ENCODE measurements at regions not wholly inside any gene's neighbourhood (a gene's known extent, or its start where the extent isn't known, plus 50 kb on each side); places are given as distances from the start of the nearest gene placed in this dataset.

GRCh38 chr14:31943217-31943799 lies 133.8 kb upstream of the ARHGAP5 start:
- H2BK20ac ChIP-seq (ENCODE audit: low read depth, low read length), result no peak overlapping the region
- H3K79me1 ChIP-seq (ENCODE audit: low read depth in 1 of 2, low read length in 2 of 2), result no peaks in the 10 kb centered on the region
- H3K18ac ChIP-seq (ENCODE audit: low read depth, low read length), result no peak overlapping the region
- in situ Hi-C loops (cut with MboI; ENCODE audit: low sequenced_read_pairs) (loop anchor here (25.0 kb wide), 1 partner anchor 294 kb away; no protein-coding TSS in a partner anchor), dilution Hi-C loops (cut with HindIII; ENCODE audit: low sequenced_read_pairs, unreplicated experiment) (no loop called here), intact Hi-C loops (cut with micrococcal nuclease) (no loop called here)
- no CpG with 5 or more reads among the region's 5 CpGs for WGBS, 2 experiments (ENCODE audit: extremely low coverage in 2 of 2, insufficient read length in 1 of 2)
- H4K20me1 ChIP-seq (ENCODE audit: insufficient read depth, low read length), result no peaks in the 10 kb centered on the region
- H3K4me3 ChIP-seq (ENCODE audit: insufficient read depth, low read depth, low read length), result no peak overlapping the region
- H3K27me3 ChIP-seq (ENCODE audit: control insufficient read depth, insufficient read depth, low read length), result peaks cover 7% of the 10 kb centered on the region
- no peak overlapping the region for H2AK5ac ChIP-seq (ENCODE audit: low read depth, low read length)
- H2AFZ ChIP-seq (replicated peaks; ENCODE audit: low read length, poor library complexity), result no peak overlapping the region
- ChIA-PET POLR2A (ENCODE audit: unreplicated experiment) (no interaction called here), CTCF (no interaction called here)
- no peak overlapping the region for H3K56ac ChIP-seq (ENCODE audit: extremely low read depth, insufficient read depth, low read length)
- H3K23ac ChIP-seq (ENCODE audit: low read depth, low read length), result no peak overlapping the region
- no peak for ATAC-seq (ENCODE audit: low read depth)
- no peak overlapping the region for H2AK9ac ChIP-seq (replicated peaks; ENCODE audit: low read depth, low read length, poor library complexity)
- DNase-seq, result no peak
- no peaks in the 10 kb centered on the region for H3K9me3 ChIP-seq (ENCODE audit: control insufficient read depth, insufficient read depth, low read length)
- no peak overlapping the region for H4K91ac ChIP-seq (ENCODE audit: insufficient read depth, low read depth, low read length)
- H3K4me1 ChIP-seq (ENCODE audit: control insufficient read depth, insufficient read depth, low read length), result 0 out of 2 replicates have a peak, but pooled peaks cover 3% of the 10 kb centered on the region
- no peak overlapping the region for H3K14ac ChIP-seq (replicated peaks; ENCODE audit: low read depth, low read length)
- H3K9ac ChIP-seq (ENCODE audit: low read depth, low read length), result no peak overlapping the region
- H2BK120ac ChIP-seq (ENCODE audit: low read depth, low read length), result no peak overlapping the region
- 0 out of 2 replicates have a peak, but pooled peaks cover 4% of the 10 kb centered on the region for H3K9me1 ChIP-seq (ENCODE audit: insufficient read depth, low read length)
- H2BK15ac ChIP-seq (ENCODE audit: low read depth, low read length), result no peak overlapping the region
- H3K36me3 ChIP-seq (ENCODE audit: control insufficient read depth, insufficient read depth, low read length), result no peaks in the 10 kb centered on the region
- H2BK5ac ChIP-seq (ENCODE audit: low read depth, low read length, poor library complexity, severe bottlenecking), result no peak overlapping the region
- no peak overlapping the region for H3K4me2 ChIP-seq (ENCODE audit: low read depth, low read length)
- H4K5ac ChIP-seq (ENCODE audit: low read depth, low read length), result no peak overlapping the region
- no TSS peak for BruUV-seq (replicated peaks)
- H3K27ac ChIP-seq (ENCODE audit: insufficient read depth, low read length), result no peak overlapping the region
- TF ChIP-seq BHLHE40 (IDR thresholded peaks at IDR 0.05; ENCODE audit: low read depth, low read length), result no peak
- no peak for TF ChIP-seq NFE2L2 (IDR thresholded peaks at IDR 0.05; ENCODE audit: low read depth, low read length)
- TF ChIP-seq RCOR1 (IDR thresholded peaks at IDR 0.05; ENCODE audit: insufficient replicate concordance, low read length), result no peak
- TF ChIP-seq MXI1 (IDR thresholded peaks at IDR 0.05; ENCODE audit: borderline replicate concordance, low read depth, low read length), result no peak
- TF ChIP-seq MAFK (IDR thresholded peaks at IDR 0.05; ENCODE audit: low read depth, low read length), result no peak
- no peak for TF ChIP-seq USF2 (IDR thresholded peaks at IDR 0.05; ENCODE audit: low read depth, low read length)
- no peak for TF ChIP-seq CEBPB (IDR thresholded peaks at IDR 0.05; ENCODE audit: low read depth, low read length)
- no peak for TF ChIP-seq POLR2A (IDR thresholded peaks at IDR 0.05; ENCODE audit: low read depth, low read length)
- TF ChIP-seq CHD1 (IDR thresholded peaks at IDR 0.05; ENCODE audit: low read depth, low read length), result no peak
- TF ChIP-seq FOS (IDR thresholded peaks at IDR 0.05; ENCODE audit: low read depth, low read length), result no peak
- no peak for TF ChIP-seq ELK1 (IDR thresholded peaks at IDR 0.05; ENCODE audit: borderline replicate concordance, low read depth, low read length)
- TF ChIP-seq RAD21 (IDR thresholded peaks at IDR 0.05; ENCODE audit: low read length), result no peak
- TF ChIP-seq CTCF (conservative IDR thresholded peaks at IDR 0.05; ENCODE audit: low read depth, low read length), result no peak
- no peak for TF ChIP-seq RFX5 (IDR thresholded peaks at IDR 0.05; ENCODE audit: low read depth, low read length)
- TF ChIP-seq MAZ (IDR thresholded peaks at IDR 0.05; ENCODE audit: borderline replicate concordance, low read depth, low read length), result no peak
- TF ChIP-seq SMC3 (IDR thresholded peaks at IDR 0.05; ENCODE audit: low read depth, low read length), result no peak
- no peak overlapping the region for H4K8ac ChIP-seq (ENCODE audit: low read depth in 2 of 2, low read length in 2 of 2)
- no peak overlapping the region for H3K4ac ChIP-seq (ENCODE audit: low read depth, low read length)
